ENCODE measurements at regions not wholly inside any gene's neighbourhood (a gene's known extent, or its start where the extent isn't known, plus 50 kb on each side); places are given as distances from the start of the nearest gene placed in this dataset.
"Not testable (repeated sequence)": the region's sequence is repeated elsewhere in the genome, so short reads cannot be mapped to it uniquely, and the experiment has no call there.

DNA sequence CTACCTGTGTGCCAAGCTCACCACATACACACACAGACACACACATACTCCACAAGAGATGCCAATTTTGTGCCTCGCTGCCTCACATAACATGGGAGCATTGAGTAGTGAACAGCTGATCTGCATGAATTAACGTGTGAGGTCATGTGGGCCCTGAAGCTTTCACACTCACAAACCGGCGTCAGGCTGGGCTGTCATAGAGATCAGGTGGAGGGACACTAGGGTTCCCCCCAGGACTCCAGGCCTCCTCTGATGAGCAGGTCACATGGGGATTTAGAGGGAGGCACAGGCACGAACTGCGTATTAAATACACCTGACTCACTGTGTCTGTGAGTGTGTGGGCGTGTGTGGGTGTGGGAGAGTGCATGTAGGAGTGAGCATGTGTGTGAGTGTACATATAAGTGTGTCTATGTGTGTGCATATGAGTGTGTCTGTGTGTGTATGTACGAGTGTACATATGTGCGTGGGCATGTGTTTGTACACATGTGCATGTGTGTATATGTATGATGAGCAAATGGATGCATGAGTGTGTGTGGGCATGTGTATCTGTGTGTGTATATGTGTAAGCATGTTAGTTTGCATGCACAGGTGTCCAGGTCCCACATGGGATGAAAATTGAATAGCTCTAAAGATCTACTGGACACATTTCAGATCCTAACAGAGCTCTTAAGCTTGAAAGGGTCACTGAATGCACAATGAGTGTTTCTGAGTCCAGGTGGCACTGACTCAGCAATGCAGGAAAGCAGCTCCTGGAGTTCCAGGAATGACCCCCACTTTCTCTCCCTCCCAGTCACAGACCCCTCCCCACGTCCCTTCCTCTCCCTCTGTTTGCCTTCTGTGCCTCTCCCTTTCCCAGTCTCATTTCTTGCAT, 336.6 kb downstream of the PREX1 start:
- no peak for DNase-seq (ENCODE audit: low read depth)

DNA sequence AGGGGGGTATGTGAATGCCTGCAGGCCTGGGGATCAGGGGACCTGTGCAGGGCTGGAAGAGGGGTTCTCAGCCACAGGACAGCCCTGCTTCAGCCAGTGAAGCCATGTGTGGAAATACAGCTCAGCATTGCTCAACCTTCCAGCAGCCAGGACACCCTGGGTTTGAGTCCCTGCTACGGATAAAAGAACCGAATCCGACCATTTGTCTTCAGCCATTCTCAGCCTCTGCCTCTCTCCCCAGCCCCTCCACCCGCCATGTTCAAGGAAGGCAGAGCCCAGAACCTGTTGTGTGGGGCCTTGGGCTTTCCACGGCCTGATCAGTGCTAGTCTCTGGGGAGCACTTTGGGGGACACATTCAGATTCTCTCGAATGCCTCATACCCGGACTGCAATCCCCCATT, 337.5 kb downstream of the PREX1 start:
- DNase-seq (ENCODE audit: low read depth): not testable (repeated sequence)

DNA sequence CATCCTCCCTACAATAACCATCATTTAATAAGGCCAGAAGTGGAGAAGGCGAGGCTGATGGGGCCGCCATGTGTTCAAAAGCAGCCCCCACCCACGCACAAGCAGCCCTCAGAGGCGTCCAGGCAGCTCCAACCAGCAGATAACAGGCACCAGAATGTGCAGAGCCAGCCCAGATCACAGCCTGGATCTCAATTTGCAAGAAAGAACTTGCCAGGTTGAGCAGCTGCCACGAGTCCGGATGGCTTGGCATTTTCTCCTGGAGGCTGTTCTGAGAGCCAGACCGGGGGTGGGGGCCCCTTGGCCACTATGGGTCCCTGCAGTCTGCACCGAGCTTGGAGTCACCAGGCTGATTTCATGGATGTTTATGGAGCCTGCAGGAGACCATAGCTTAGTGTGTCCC, 338.1 kb downstream of the PREX1 start:
- no peak for DNase-seq (ENCODE audit: low read depth)

DNA sequence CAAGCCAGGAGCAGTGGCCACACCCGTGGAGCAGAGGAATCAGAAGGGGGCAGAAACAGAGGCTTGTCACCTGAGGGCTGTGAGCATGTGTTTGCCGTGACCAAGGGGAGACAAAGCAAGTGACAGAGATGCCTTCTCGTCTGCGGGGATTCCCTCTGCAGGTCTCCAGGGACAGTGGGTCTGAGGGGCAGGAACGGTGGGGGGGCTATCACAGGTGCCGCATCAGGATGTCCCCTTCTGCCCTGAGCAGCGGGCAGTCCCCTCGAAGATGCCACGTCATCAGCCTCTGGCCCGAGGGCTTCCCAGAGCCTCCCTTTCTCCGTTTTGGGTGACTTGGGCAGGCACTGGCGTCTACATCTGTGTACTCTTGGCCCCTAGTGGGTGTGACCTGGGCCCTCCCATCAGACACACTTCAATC, 338.7 kb downstream of the PREX1 start:
- no peak for DNase-seq (ENCODE audit: low read depth)

DNA sequence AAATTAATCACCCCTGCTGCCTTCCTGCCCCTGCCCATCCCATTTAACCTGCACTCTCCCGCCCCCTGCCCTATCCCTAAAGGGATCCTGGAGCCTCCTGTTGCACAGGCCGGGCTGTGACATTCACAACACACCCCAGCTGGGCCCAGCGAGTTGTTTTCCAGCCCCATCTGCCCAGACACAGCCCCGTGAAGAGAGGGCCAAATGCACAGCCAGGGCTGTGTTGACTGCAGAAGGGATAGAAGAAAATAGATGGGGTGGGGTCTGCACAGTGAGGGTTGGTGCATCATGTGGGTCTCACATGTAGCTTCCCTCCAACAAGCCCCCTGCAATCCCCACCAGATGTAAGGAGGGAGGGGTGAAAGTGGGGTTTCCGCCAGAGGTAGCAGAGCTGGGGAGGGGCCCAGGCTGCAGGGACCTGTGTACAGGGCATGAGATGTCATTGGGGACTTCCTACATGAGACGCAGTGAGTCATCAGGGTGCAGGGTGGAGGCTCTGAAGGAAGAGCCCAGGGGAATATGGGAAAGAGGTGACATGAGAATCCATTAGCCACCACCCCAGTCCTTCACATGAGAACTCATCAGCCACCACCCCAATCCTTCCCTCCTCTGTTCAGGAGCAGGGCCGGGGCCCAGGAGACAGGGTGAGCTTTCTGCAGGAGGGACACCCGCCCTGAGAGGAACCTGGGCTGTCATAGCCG, 339.3 kb downstream of the PREX1 start:
- DNase-seq (ENCODE audit: low read depth): not testable (repeated sequence)

DNA sequence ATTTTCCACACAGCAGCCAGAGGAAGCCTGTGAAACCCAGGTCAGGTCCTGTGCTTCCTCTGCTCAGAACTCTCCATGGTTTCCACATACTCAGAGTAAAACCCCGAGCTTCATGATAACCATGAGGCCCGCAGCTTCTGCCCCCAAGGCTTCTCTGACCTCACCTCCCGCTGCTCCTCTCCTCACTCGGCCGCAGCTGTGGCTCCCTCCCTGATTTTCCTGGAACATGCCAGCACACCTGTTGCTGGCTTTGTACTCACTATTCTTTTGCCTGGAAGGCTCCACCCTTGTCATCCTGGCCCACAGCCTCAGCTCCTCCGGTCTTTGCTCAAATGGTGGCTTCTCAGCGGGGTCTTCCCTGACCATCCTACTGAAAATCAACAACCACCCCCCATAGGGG, 341.7 kb downstream of the PREX1 start:
- DNase-seq (ENCODE audit: low read depth): no peak

DNA sequence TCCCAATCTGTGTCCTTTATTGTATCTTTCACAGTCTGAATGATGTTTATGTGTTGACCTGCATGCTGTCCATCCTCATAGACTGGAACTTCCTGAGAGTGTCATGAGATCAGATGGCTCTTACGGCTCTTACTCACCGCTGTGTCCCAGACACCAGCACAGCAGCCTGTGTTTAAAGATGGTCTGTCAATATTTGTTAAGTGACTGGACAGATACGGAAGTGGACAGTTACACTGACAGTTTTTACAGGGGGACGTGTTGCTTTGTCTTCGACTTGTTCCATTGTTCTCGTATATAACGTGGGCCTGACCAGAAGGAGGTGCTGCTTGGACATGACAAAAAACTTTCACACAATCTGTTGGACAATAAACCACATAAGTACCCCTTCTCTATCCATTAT, 342.6 kb downstream of the PREX1 start:
- DNase-seq (ENCODE audit: low read depth): not testable (repeated sequence)

DNA sequence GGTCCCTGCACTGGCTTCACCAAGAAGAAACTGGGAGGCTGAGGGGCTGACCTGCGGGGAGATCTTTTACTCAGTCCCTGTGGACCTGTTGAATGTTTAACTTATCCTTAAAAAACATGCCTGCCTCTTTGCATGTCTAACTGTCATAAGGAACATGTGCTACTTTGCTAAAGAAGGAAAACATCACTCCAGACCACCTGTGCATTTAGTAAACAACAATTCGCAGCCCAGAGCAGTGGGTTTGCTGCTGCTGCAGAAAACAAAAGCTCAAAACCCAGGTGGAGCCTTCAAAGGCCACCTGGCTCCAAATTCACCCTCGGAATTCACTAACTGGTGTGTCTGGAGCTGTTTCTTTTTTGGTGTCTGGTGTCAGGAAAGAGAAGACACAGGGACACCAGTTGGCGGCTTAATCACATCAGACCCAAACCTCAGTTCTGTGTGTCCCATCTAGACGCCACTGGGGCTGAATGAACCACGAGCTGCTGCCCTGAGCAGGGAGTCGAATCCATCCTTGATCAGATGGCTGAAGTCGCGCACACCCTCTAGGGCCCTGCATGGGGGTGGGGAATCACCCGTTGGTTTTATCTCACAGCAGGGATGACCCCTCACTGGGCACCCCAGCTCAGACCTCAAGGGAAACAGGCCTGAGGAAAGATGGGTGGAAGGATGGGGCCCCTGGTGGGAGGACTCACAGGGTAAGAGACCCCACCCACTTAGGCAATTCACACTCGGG, 344.3 kb downstream of the PREX1 start:
- no peak for DNase-seq (ENCODE audit: low read depth)

DNA sequence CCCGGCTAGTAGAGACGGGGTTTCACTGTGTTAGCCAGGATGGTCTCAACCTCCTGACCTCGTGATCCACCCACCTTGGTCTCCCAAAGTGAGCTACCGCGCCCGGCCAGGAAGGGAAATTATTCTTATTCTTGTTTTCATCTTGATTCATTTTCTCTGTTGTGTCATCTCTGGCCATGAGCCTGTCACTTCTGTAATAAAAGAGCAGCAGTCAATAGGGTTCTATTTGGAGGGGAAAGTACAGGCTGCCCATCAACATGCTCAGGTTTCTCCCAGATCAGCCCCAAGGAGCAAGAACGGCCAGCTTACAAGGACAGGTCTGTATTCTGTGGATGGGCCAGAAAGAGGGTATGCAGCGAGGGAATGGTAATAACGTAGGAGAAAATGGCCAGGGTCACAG, 345.0 kb downstream of the PREX1 start:
- no peak for DNase-seq (ENCODE audit: low read depth)

DNA sequence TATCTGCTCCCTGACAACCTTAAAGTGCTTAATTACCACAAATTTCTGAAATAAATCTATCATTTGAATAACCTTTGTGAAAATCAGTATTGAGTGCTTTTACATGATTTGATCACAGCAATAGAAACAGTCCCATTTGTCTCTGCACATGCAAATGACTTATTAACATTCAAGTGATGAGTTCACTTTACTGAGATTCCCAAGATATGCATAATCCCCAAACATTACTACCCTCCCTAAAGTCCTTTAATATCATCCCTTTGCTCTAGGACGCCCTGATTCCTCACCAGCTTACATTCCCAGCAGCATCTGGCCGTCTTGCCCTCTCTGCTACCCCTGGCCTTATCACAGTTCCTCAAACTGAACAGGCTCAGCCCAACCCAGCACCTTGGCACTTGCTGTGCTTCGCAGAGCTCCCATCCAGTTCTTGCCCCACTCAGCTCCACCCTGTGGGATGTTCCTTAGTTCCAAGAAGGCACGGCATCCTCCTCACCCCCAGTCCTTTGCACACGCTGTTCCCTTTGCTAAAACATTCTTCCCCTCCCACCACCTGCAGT, 347.5 kb downstream of the PREX1 start:
- no peak for DNase-seq (ENCODE audit: low read depth)

DNA sequence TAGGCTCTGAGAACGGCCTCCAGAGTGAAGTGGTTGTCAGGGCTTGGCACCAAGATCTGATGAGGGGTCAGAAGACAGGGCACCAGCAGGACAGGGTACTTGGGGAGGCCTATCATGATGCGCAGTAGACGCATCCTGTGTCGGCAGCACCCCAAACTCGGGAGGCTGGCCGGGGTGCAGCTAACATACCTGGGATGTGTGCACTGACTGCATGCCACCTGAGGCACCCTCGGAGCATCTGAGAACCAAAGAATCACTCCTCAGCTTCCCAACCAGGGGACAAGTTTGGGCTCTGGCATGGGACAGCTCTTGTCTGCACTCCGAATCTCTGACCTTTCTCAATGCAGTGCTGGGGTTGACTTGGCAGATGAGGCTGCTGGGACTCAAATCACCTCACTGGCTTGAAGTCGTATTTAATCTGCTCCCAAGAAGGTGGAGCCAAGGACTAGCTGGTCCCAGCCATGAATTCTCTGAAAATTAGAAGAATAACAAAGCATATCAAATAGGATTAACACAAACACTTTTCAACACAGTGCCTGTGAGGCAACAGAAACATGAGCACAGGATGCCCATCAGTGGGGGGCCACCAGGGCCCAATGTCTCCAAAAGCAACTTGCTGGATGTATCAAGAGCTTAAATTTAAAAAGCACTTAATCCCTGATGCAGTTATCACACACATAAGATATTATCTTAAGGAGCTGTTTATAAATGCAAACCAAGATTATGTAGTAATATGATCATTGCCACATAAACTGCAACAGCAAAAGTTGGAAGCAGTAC, 348.8 kb downstream of the PREX1 start:
- no peak for DNase-seq (ENCODE audit: low read depth)

DNA sequence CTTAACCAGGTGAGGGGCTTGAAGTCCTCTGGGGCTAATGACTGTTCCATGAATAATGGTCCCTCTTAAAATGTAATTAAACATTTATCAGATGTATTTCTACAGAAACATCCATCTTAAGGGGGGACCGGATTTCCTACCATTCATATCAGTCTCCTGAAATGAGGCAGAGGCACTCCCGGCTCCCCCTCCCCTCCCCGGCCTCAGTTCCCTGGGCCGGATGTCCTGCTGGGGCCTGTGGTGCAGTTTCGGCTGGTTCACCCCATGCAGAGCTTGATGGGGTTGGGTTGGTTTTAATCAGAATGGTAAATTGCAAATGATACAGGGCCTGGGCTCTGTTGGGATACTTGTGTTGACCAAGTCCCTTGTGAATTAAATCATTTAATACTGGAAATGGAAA, 349.4 kb downstream of the PREX1 start:
- no peak for DNase-seq (ENCODE audit: low read depth)

DNA sequence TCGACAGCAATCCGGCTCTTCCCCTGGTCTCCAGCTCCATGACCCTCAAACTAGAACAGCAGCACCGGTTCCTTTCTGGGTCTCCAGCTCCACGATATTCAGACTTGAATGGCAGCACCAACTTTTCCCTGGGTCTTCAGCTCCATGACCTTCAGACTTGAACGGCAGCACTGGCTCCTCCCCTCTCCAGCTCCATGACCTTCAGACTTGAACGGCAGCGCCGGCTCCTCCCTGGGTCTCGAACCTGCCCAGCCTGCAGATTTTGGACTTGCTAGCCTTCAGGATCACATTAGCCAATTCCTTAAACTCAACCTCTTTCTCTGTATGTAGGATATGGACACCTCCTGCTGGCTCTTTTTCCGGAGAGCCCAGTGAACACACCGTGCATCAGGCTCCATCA, 350.9 kb downstream of the PREX1 start:
- DNase-seq (ENCODE audit: low read depth): no peak

DNA sequence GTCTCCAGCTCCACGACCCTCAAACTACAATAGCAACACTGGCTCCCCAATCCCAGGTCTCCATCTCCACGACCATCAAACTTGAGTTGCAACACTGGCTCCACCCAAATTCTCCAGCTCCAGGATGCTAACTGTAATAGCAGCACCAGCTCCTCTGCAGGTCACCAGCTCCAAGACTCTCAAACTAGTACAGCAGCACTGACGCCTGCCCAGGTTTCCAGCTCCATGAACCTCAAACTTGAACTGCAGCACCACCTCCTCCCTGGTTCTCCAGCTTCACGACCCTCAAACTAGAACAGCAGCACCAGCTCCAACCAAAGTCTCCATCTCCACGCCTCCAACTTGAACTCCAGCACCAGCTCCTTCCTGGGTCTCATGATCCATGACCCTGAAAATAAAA, 353.8 kb downstream of the PREX1 start:
- no peak for DNase-seq (ENCODE audit: low read depth)

DNA sequence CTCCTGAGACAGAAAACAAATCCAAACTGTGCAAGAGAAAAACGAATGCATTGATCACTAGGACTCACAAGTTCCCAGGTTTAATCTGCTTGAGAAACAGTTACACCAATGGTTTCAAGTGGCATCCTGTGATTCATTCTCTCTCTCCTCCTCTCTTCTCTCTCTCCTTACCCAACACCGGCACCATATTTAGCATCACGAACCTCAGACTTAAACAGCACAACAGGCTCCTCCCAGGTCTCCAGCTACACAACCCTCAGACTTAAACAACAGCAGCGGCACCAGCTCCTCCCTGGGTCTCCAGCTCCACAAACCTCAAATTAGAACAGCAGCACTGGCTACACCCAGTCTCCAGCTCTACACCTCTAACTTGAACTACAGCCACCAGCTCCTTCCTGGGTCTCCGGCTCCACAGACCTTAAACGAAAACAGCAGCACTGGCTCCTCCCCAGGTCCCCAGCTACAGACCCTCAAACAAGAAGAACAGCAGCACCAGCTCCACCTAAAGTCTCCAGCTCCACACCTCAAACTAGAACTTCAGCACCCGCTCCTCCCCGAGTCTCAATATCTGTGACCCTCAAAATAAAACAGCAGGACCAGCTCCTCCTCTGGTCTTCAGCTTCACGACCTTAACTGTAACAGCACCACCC, 355.9 kb downstream of the PREX1 start:
- peak; percentile 22 for DNase-seq (ENCODE audit: low read depth)

DNA sequence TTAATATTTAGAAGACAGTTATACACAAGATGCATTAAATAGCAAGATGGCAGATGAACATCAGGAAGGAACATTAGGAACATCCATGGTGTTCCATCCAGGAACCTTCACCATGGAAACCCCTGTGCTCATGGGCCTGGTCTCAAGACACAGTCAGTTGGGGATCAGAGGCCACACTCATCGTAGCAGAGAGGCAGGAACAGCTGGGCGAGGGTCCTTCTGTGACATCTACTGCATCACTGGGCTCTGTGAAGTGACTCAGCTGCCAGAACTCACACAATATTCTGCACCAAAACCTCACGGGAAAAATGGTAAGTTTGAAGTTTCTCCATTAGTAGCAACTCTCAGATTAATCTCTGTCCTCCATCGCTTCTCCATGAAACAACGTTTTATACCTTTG, 356.6 kb downstream of the PREX1 start:
- DNase-seq (ENCODE audit: low read depth): peak; percentile 20

DNA sequence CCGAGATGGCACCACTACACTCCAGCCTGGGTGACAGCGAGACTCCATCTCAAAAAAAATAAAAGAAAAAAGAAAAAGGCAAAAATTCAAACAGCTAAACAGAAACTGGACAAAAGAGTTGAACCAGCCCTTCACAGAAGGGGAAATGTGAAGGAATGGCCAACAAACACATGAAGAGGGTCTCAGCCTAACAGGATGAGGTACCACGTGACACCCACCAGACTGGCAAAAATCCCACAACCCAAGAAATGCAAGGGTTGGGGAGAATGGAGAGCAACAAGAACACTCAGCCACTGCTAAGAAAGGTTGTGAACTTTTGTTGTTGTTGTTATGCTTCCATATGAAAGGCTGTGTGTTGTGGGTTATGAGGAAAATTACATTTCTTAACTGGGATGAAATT, 357.7 kb downstream of the PREX1 start:
- no peak for DNase-seq (ENCODE audit: low read depth)

DNA sequence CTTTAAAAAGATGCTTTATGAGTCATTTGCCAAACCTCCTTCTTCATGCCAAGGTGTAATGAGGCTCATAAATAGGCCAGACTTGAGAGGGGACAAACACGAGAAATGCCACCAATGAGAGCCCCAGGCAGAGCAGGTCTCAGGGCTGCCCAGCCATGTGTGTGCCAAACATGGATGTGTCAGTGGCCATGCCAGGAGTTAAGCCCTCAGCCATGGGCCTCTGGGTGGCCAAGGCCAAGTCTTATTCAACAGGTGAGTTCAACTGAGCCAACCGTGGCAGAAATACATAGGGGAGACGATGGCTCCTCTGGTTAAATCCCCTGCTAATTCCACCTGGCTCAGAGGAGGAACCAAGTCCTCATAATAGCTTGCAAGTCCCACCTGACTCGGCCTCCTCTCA, 358.8 kb downstream of the PREX1 start:
- DNase-seq (ENCODE audit: low read depth): no peak

DNA sequence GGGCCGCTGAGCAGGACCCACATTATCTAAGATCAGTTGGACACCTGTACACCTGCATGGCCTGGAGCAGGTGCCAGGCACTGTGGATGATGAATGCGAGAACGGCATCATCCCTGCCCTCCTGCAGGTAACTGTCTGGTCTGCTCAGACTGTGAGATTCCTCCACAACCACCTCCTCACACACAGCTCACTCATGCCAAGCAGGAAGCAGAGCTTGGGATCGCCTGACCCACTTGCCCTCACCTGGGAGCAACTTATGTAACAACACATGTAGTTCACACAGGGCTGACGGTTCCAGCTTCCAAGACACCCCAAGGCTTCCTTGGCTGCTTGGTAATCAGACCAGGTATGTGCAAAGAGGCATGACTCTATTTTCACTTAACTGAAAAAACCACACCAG, 359.2 kb downstream of the PREX1 start:
- DNase-seq (ENCODE audit: low read depth): no peak

DNA sequence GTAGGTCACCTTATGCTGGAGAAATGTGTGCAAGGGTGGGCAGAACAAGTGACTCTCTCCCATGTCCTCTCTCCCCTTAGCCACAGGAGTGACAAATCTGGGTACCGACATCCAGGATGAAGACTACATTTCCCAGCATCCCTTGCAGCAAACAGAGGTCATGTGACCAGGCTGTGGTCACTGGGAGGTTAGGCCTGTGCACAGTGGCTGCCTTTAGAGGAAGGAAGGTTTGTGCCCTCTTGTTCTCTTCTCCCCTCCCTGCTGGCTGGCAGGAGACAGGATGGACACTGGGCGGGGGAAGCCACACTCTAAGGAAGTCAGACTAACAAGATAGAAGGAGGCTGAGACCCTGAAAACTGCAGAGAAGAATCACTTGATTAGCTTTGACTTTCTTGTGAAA, 360.2 kb downstream of the PREX1 start:
- DNase-seq (ENCODE audit: low read depth): no peak

DNA sequence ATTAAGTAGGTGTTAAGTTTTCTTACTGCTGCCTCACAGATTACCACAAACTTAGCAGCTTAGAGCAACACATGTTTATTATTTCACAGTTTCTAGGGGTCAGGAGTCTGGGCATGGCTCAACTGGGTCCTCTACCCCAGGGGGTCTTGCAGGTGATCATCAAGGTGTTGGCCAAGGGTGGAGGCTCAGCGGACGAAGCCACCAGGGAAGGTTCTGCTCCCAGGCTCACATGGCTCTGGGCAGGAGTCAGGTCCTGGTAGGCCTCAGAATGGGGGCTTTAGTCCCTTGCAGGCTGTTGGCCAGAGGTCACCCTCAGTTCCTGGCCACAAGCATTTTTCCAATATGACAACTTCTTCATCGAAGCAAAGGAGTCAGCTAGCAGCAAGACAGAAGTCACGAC, 362.5 kb downstream of the PREX1 start:
- DNase-seq (ENCODE audit: low read depth): no peak
